ENCODE measurements at regions not wholly inside any gene's neighbourhood (a gene's known extent, or its start where the extent isn't known, plus 50 kb on each side); places are given as distances from the start of the nearest gene placed in this dataset.

DNA sequence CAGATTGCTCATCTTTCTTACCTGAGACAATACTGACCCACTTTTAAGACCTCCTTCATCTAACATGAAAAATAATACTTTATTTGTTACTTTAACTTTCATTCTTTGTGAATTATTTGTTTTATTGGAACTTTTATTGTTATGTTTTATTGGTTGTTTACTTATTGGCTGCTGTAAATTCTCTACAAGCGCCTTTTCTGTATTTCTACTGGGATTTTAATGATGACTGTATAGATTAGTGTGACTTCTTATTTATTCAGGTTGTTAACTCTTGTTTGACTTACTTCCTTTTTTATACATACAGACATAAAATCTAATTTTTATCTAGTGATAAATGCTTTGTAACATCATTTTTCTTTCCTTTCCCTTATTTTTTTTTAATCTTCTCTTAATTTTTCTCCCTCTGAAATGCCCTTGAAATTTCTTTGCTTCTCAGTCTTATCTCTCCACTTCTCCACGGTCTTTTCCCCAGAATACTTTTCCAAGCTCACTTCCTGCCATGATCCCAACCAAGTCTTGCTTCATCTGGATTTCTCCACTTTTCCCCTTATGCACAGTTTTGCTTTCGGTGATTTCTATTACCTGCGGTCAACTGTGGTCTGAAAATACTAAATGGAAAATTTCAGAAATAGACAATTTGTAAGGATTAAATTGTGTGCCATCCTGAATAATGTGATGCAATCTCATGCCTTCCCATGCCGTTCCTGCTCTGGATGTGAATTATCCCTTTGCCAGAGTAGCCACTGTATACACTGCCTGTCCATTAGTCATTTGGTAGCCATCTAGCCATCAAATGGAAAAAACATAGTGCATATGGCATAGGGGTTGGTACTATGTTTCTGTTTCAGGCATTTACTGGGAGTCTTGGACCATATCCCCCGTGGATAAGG lies 265.9 kb downstream of the PRL start:
- H3K27me3 ChIP-seq: no peaks in the 10 kb centered on the region
- no peaks in the 10 kb centered on the region for H3K9me3 ChIP-seq
- H3K4me1 ChIP-seq: peaks cover 0 to 18% (median 6%) of the 10 kb centered on the region in 4 donors
- H3K36me3 ChIP-seq: no peaks in the 10 kb centered on the region
- no peak for DNase-seq
- H3K27ac ChIP-seq: no peak overlapping the region
- H3K4me3 ChIP-seq: no peak overlapping the region
- intact Hi-C loops (cut with DNase I; ENCODE audit: low total_unique reads): no loop called here
- TF ChIP-seq, protein P1, sequence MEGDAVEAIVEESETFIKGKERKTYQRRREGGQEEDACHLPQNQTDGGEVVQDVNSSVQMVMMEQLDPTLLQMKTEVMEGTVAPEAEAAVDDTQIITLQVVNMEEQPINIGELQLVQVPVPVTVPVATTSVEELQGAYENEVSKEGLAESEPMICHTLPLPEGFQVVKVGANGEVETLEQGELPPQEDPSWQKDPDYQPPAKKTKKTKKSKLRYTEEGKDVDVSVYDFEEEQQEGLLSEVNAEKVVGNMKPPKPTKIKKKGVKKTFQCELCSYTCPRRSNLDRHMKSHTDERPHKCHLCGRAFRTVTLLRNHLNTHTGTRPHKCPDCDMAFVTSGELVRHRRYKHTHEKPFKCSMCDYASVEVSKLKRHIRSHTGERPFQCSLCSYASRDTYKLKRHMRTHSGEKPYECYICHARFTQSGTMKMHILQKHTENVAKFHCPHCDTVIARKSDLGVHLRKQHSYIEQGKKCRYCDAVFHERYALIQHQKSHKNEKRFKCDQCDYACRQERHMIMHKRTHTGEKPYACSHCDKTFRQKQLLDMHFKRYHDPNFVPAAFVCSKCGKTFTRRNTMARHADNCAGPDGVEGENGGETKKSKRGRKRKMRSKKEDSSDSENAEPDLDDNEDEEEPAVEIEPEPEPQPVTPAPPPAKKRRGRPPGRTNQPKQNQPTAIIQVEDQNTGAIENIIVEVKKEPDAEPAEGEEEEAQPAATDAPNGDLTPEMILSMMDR (IDR thresholded peaks at IDR 0.05): no peak

DNA sequence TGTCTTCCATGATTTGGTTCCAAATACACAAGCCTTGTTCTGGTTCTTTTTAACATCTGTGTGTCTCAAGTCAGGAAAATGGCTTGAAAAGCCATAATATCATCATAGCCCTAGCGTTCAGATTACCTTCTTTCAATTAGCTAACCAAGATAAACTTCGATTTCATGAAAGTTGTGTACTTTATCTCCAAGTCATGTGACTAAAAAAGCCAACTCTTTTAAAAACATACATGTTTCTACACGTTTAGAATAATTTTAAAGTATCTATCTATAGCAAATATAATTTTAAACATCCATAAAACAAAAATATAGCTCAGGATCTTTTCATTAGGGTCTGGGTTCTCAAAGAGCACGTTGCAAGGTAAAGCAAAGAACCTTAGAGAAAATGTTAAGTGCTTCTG lies 261.1 kb downstream of the PRL start:
- intact Hi-C loops (cut with DNase I; ENCODE audit: low total_unique reads): no loop called here
- DNase-seq: no peak
- Histone ChIP-seq H3K4me1 (no peaks in the 10 kb centered on the region), H3K4me3 (no peak overlapping the region), H3K27me3 (no peaks in the 10 kb centered on the region), H3K9me3 (peaks cover 0 to 5% (median 0%) of the 10 kb centered on the region in 3 donors), H3K36me3 (no peaks in the 10 kb centered on the region), H3K27ac (no peak overlapping the region)
- TF ChIP-seq, protein P1 (IDR thresholded peaks at IDR 0.05): no peak

DNA sequence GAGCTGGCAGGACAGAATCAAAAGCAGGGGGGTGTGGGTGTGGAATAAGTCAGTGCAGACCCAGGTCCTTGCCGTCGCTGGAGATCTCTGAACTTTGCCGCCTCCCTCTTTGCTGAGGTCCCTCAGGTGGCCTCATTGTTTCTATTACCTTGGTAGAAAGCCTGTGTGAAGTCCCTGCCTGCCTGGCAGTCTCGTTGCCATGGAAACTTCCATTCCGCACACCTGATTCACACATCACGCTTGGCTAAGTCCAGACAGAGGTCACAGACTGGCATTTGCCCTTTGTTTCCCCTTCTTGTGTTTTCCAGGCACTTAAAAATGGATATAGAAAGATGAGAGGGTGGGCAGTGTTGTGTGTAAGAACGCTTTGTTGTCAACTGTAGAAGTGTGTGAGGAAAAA lies 260.6 kb downstream of the PRL start:
- Histone ChIP-seq H3K27ac (no peak overlapping the region), H3K4me3 (no peak overlapping the region), H3K27me3 (no peaks in the 10 kb centered on the region), H3K9me3 (peaks cover 0 to 9% (median 0%) of the 10 kb centered on the region in 3 donors), H3K36me3 (no peaks in the 10 kb centered on the region), H3K4me1 (no peaks in the 10 kb centered on the region)
- DNase-seq: no peak
- intact Hi-C loops (cut with DNase I; ENCODE audit: low total_unique reads): no loop called here
- TF ChIP-seq, protein P1 (IDR thresholded peaks at IDR 0.05): no peak

DNA sequence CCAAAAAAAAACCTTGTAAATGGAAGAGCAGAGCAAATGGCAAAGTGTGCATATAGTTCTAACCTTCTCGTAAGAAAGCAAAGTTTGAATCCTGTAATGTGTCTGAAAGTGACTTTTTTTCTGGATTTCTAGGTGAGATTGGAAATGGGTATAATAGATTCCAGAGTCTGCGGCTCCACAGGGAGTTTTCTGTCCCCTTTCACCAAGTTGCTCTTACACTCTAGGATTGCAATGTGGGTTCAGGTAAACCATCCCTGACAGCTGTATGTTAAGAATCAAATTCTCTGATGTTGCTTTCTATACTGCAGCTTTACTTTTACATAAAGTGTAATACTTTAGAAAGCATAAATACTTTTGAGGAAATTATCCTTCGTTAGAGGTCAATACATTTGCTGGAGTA lies 260.1 kb downstream of the PRL start:
- H3K27me3 ChIP-seq: no peaks in the 10 kb centered on the region
- DNase-seq: no peak
- peaks cover 0 to 9% (median 0%) of the 10 kb centered on the region in 3 donors for H3K9me3 ChIP-seq
- H3K27ac ChIP-seq: no peak overlapping the region
- H3K4me1 ChIP-seq: no peaks in the 10 kb centered on the region
- H3K4me3 ChIP-seq: no peak overlapping the region
- intact Hi-C loops (cut with DNase I; ENCODE audit: low total_unique reads): no loop called here
- no peaks in the 10 kb centered on the region for H3K36me3 ChIP-seq
- TF ChIP-seq, protein P1 (IDR thresholded peaks at IDR 0.05): no peak

DNA sequence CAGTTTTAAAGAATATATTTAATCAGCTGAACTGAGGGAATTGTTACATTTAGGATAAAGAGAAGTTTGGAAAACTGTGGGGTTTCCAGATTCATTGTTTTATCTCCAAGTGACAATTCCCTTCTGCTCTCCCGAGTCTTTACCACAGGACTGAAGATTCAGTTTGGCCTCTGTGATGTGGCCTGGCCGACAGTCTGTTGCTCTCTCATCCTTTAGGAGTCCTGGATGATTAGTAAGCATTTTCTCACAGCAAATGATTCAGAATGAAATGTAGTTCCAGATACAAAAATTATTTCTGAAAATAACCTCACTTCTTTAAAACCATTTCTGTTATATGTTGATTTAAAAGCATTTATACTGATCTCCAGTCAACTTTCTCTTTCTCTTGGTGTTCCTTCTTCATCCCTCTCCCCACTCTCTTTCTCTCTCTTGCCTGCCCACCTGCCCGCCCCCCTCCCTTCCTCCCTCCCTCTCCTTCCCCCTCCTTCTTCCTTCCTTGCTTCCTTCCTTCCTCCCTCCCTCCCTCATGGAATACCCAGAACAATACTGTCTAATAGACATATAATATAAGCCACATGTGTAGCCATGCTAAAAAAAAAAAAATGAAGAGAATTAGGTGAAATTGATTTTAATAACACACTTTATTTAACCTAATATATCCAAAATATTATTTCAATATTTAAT lies 254.9 kb downstream of the PRL start:
- TF ChIP-seq, protein P1 (IDR thresholded peaks at IDR 0.05): no peak
- intact Hi-C loops (cut with DNase I; ENCODE audit: low total_unique reads): no loop called here
- no peaks in the 10 kb centered on the region for H3K27me3 ChIP-seq
- peaks cover 0 to 9% (median 0%) of the 10 kb centered on the region in 3 donors for H3K9me3 ChIP-seq
- H3K4me1 ChIP-seq: peaks cover 0 to 16% (median 8%) of the 10 kb centered on the region in 4 donors
- no peak overlapping the region for H3K4me3 ChIP-seq
- DNase-seq: no peak
- H3K27ac ChIP-seq: no peak overlapping the region
- no peaks in the 10 kb centered on the region for H3K36me3 ChIP-seq
